Suprapubic skin (tissue), 4 donors: ENCODE measurements at regions not wholly inside any gene's neighbourhood (a gene's known extent, or its start where the extent isn't known, plus 50 kb on each side); places are given as distances from the start of the nearest gene placed in this dataset.

Experiments used
- EP300 ChIP-seq: sonication (generic); formaldehyde crosslinking; IDR thresholded peaks from one replicate; pipeline ENCODE4 v1.6.1; 2017; ENCODE audit warnings: antibody characterized with exemption
- POLR2A ChIP-seq, 2 donors: fragments of 450-650 bp; IDR thresholded peaks; one replicate each; pipeline ENCODE4 v1.6.1; 2017; ENCODE audit warnings: antibody characterized with exemption in 2 of 2, mild to moderate bottlenecking in 2 of 2, moderate library complexity in 2 of 2
- POLR2AphosphoS5 ChIP-seq, 3 donors: sonication (generic); formaldehyde crosslinking; IDR thresholded peaks; one replicate each; pipeline ENCODE4 v1.6.1; 2017; ENCODE audit warnings: antibody characterized with exemption in 3 of 3
- TF ChIP-seq, protein P1 (sequence below), 2 donors: fragments of 200-600 bp in 1 of 2; fragments of 450-650 bp in 1 of 2; sonication (generic) in 1 of 2; IDR thresholded peaks; one replicate each; pipeline ENCODE4 v1.5.1; 2016 to 2019; ENCODE audit warnings: antibody characterized with exemption in 2 of 2, mild to moderate bottlenecking in 1 of 2, moderate library complexity in 1 of 2

DNA sequence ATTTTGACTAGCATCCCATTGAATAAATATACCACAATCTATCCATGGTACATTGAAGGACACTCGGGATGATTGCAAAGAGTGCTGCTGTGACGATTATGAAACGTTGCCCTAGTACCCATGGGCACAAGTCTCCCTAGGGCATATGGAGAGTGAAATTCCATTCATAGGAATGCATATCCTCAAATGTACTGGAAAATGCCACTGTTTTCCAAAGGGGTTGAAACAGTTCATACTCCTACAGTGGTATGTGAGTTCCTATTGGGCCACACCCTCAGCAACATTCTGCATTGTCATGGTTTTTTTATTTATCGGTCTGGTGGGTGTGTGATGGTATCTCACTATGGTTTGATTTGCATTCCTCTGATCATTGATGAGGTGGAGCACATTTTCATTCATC lies 130.6 kb downstream of the TWIST2 start:
- TF ChIP-seq, protein P1, sequence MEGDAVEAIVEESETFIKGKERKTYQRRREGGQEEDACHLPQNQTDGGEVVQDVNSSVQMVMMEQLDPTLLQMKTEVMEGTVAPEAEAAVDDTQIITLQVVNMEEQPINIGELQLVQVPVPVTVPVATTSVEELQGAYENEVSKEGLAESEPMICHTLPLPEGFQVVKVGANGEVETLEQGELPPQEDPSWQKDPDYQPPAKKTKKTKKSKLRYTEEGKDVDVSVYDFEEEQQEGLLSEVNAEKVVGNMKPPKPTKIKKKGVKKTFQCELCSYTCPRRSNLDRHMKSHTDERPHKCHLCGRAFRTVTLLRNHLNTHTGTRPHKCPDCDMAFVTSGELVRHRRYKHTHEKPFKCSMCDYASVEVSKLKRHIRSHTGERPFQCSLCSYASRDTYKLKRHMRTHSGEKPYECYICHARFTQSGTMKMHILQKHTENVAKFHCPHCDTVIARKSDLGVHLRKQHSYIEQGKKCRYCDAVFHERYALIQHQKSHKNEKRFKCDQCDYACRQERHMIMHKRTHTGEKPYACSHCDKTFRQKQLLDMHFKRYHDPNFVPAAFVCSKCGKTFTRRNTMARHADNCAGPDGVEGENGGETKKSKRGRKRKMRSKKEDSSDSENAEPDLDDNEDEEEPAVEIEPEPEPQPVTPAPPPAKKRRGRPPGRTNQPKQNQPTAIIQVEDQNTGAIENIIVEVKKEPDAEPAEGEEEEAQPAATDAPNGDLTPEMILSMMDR (IDR thresholded peaks at IDR 0.05), result no peak
- TF ChIP-seq POLR2AphosphoS5 (IDR thresholded peaks at IDR 0.05) (no peak), EP300 (no peak), POLR2A (IDR thresholded peaks at IDR 0.05) (no peak)
